GM18505 (cell line): ENCODE measurements at regions not wholly inside any gene's neighbourhood (a gene's known extent, or its start where the extent isn't known, plus 50 kb on each side); places are given as distances from the start of the nearest gene placed in this dataset.

Experiments
- ATAC-seq: cut with Tn5 transposase; IDR thresholded peaks from one replicate; pipeline ENCODE4 v1.9.1; 2021; ENCODE audit not compliant: unreplicated experiment
- POLR2A ChIP-seq: IDR thresholded peaks from 4 replicates; pipeline ENCODE4 v1.6.1; 2011; ENCODE audit warnings: borderline replicate concordance; ENCODE audit not compliant: insufficient read depth, insufficient read length; ENCODE audit errors: extremely low read depth

GRCh38 chr4:89528526-89529133 is 221.0 kb upstream of the GPRIN3 start:
- no peak for ATAC-seq
- TF ChIP-seq POLR2A, result no peak

- no peak for ATAC-seq
- TF ChIP-seq POLR2A, result no peak
Measured at GRCh38 chr4:89521826-89522225, 214.2 kb upstream of the GPRIN3 start.

- no peak for ATAC-seq
Measured at GRCh38 chr4:89519771-89520320, 212.2 kb upstream of the GPRIN3 start.

GRCh38 chr4:89518259-89518658 is 210.7 kb upstream of the GPRIN3 start:
- no peak for ATAC-seq

More at GRCh38 chr4:89519771-89520320, 212.2 kb upstream of the GPRIN3 start:
- TF ChIP-seq POLR2A, result no peak

GRCh38 chr4:89514811-89515210 is 207.2 kb upstream of the GPRIN3 start:
- no peak for TF ChIP-seq POLR2A
- ATAC-seq, result no peak

More at GRCh38 chr4:89518259-89518658, 210.7 kb upstream of the GPRIN3 start:
- no peak for TF ChIP-seq POLR2A

GRCh38 chr4:89511776-89512175 is 204.2 kb upstream of the GPRIN3 start:
- no peak for ATAC-seq
- no peak for TF ChIP-seq POLR2A

- no peak for TF ChIP-seq POLR2A
- peak; percentile 100 for ATAC-seq
Measured at GRCh38 chr4:89509708-89510281, 202.2 kb upstream of the GPRIN3 start.

GRCh38 chr4:89506866-89507491 is 199.4 kb upstream of the GPRIN3 start:
- TF ChIP-seq POLR2A, result no peak
- ATAC-seq, result no peak

GRCh38 chr4:89502581-89502980 is 195.0 kb upstream of the GPRIN3 start:
- ATAC-seq, result no peak
- TF ChIP-seq POLR2A, result no peak

GRCh38 chr4:89497517-89498308 is 190.1 kb upstream of the GPRIN3 start:
- ATAC-seq, result no peak

GRCh38 chr4:89496851-89497250 is 189.3 kb upstream of the GPRIN3 start:
- no peak for TF ChIP-seq POLR2A
- no peak for ATAC-seq

More at GRCh38 chr4:89497517-89498308, 190.1 kb upstream of the GPRIN3 start:
- TF ChIP-seq POLR2A, result no peak

GRCh38 chr4:89493367-89493766 is 185.8 kb upstream of the GPRIN3 start:
- ATAC-seq, result no peak
- no peak for TF ChIP-seq POLR2A

- ATAC-seq, result no peak
- TF ChIP-seq POLR2A, result no peak
Measured at GRCh38 chr4:89492581-89493071, 185.0 kb upstream of the GPRIN3 start.
